HG02588 (cell line): ENCODE measurements at regions not wholly inside any gene's neighbourhood (a gene's known extent, or its start where the extent isn't known, plus 50 kb on each side); places are given as distances from the start of the nearest gene placed in this dataset.

Experiments
- ATAC-seq: cut with Tn5 transposase; IDR thresholded peaks from one replicate; pipeline ENCODE4 v1.9.1; 2021; ENCODE audit warnings: mild to moderate bottlenecking, moderate library complexity; ENCODE audit not compliant: unreplicated experiment

DNA sequence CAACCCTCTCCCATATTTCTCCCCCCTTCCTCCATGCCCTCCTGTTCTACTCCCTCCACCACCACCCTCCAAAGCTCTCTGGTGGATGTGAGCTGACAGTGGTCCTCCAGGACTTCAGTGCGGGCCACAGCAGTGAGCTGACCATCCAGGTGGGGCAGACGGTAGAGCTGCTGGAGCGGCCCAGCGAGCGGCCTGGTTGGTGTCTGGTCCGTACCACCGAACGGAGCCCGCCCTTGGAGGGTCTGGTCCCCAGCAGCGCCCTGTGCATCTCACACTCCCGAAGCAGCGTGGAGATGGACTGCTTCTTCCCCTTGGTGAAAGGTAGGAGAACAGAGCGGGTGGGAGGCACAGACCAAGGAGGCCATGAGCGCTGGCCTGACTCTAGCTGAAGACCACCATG is 167.5 kb upstream of the UMPS start:
- ATAC-seq: no peak

DNA sequence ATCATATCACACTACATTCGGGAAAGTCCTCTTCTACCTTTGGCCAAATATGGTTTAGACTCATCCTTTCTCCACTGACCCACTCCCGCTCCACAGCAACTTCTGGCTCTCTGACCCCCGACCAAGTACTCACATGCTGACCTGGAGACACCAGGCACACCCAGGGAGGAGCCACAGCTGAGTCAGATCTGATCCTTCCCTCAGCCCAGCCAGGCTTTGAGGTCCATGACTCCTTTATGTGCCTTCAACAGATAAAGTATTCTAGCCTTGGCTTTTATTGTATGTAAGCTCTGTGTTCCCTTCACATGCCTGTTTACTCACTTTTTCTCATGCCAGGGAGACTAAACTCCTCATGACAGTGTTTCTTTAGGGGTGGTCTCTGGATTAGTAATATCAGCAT is 166.9 kb upstream of the UMPS start:
- ATAC-seq: no peak

DNA sequence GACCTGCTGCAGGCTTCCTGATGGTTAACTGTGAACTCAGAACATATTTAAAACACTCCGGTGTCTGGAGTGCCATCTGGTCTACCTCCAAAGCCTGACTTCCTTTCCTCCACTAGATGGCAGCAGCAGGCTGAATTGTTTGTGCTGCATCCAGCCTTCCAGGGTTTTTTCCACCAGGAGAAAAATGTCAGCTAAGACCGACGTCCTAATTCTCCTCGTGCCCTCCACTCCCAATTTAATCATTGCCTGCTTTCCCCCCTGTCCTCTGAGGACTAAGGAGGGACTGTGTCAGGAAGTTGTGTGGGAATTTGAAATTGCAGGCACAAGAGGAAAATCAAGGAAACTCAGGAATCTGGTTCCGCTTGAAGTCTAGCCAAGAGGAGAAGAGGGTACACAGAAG is 165.2 kb upstream of the UMPS start:
- no peak for ATAC-seq

DNA sequence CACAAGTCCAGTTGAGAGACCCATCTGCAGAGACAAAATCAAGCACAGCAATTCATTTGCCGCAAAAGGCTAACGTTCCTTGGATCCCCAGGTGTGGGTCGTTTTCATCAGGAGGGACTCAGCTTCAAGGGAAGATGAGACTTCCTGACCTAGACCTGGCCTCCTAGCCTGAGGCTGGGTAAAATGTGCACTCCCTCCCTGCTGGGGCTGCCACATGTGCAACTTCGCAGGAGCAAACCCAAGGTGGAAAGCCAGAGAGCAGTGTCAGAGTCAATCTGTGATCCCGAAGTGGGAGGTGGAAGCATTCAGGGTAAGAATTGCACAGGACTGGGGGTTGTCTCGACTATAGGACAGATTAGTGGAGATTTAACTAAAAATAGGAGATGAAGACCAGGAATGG is 164.7 kb upstream of the UMPS start:
- ATAC-seq: no peak

DNA sequence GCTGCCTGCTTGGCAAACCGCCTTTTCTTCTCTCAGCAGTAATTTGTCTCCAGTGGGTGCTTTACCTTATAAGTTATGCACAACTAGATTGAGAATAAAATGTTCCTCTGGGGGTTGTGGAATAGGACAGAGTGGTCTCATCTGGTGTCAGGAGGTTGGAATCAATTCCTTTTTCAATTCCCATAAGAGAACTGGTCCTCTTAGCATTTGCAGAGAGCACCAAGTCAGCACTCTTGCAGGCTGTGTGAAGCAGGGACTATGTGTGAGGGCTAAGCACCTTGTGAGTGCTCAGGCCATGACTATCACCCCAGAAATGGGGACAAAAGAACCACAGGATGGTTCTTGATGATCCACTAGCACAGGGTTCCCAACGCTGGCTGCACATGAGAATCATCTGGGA is 163.6 kb upstream of the UMPS start:
- ATAC-seq: no peak

DNA sequence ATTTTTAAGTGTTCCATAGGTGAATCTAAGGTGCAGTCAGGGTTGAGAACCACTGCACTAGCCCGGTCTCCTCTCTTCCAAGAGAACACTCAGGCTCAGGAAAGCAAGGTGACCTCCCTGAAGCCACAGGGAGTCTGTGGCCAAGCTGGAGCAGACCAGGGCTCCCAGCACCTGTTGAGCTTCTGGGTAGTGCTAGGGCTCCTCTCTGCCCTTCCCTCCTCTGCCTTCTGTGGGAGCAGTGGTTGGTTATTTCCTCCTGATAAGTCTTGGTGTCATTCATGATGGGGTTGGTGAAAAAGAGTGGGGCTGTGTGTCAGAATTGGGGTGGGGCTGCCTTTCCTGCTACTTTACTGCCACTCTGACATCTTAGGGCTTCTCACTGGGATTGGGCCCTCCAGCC is 163.1 kb upstream of the UMPS start:
- no peak for ATAC-seq

DNA sequence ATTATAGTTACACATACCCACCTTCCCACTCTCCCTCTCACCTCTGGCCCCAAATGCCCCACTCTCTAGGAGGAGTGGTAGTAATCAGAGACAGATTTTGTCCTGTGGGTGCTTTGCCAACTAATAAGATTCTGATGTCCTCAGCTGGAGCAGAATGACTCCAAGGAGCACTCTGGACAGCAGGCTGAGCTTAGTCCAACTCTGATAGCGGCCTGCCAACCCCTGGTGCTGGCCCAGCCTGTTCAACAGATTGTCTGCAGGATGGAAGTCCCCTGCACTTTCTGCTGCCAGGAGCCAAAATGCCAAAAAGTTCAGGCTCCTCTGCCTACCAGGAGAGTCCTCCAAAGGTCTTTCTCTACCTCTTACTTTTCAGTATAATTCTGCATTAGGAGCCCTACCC is 160.5 kb upstream of the UMPS start:
- ATAC-seq: no peak

DNA sequence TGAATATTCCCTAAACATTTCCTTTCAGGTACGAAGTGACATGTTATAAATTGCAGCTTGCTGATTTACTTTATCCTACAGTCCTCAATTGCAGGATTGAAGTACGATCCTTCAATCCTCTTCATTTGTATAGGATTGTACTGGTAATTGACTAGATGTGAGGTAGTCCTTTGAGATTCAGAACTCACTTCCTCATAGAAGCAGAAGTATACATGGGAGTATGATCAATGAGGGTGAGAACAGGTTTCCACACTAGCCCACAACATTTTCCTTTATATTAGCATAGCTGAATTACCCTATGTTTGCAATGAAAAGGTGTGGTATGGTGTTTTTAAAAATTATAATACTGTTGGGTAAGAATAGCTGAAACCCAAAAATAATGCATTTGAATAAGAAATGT is 160.0 kb upstream of the UMPS start:
- ATAC-seq: no peak

DNA sequence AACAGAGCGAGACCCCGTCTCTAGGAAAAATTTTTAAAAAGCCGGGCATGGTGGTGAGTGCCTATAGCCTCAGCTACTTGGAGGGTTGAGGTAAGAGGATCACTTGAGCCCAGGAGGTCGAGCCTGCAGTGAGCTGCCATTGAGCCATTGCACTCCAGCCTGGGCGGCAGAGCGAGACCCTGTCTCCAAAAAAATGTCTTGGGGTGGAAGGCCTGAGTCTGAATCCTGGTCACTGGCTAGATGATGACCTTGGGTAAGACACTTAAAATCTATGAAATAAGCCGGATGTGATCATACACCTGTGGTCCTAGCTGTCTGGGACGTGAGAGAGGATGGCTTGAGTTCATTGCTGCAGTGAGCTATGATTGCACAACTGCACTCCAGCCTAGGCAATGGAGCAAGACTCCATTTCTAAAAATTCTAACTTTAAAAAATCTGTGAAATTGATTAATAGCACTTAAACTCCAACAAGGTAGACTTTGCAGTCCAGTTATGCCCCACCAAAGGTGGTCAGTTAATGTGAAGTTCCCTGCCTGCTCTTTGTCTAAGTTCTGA is 157.3 kb upstream of the UMPS start:
- no peak for ATAC-seq

DNA sequence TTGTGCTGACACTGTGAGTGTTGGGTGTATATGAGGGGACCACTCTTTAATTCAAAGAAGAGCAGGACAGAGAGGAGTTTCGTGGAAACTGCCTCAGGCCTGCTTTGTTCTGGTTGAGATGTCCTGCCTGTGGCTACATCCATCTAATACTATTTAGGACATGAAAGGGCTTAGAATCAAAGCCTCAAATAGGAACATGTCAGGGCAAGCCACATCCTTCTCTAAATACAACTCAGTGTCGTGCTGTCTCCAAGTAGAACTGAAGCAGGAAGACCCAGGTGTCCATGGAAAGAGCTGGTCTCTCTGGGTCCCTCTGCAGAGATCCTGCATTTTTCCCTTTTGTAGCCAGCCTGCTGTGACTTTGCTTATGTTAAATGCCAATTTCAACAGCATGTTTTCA is 156.2 kb upstream of the UMPS start:
- ATAC-seq: no peak

DNA sequence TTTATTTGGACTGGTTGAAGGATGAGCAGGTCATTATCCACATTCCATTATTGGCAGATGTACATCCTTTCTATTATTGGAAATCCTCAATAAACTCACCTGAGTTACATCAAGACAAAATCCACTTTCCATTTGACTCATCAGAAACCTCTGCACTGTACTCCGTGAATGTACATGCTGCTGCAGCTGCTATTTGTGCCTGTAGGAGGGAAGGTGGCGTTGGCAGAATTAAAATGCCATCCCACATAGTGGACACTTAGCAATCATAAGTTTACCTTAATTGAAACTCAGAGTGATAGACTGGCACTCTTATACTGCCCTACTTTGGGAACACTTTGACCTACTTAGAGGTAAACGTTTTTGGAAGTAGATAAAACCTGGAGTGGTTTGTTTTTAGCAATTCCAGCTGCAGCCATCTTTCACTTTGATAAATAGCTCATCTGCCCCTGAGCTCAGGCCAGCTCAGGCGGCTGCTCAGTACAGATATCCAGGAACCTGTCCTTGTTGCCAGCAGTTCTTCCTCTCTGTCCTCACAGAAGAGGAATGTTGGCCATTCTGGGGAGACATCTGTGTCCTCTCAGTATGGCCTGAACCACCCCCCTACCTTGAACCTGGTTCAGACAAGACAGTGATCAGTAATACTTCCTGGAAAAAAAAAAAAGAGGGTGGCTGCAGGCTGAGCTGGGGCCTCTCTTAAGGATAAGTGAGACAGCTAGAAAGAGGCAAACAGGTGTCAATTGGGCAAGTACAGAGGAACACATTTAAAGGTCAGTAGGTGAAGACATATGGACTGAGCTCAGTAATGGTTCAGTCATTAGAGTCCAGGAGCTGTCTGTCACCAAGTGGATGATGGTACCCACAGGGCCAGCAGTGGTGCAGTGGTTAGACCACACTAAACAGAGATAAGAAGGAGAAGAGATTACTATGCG is 153.4 kb upstream of the UMPS start:
- no peak for ATAC-seq

DNA sequence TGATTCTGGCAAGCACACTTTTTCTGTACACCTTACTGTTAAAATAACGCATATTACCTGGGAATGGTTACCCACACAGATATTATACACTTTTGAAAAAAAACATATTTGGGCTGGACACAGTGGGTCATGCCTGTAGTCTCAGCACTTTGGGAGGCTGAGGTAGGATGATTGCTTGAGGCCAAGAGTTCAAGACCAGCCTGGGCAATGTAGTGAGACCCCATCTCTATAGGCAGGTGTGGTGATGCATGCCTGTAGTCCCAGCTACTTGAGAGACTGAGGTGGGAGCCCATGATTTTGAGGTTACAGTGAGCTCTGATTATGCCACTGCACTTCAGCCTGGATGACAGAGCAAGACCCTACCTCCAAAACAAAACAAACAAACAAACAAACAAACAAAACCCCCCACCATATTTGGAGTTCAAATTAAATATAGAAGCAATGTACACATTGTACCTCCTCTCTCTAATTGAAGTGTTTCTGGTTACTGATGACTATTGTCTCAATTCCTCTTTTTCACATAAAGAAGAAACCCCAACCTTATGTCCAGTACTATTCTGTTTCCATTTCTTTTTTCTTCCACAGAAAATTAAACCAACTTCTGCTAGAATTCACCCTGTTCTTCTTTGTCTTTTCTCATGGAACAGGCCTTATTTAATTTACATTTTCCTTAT is 152.6 kb upstream of the UMPS start:
- ATAC-seq: peak; percentile 64

DNA sequence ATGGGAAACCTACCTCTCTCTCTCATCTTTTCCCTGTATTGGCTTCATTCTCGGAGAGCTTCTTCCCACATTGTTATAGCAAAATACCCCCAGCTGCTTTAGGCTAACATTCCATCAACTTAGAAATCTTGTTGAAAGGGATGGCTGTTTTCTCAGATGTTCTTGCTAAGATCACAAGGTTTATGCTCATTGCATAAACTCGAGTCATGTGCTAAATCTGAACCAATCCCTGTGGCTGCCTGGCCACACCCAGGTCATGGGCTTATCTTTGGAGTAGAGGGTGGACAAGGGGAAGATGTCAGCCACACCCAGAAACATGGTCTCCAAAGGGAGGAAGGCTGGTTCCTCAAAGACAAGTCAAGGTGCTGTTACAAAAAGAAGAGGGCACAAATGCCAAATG is 150.6 kb upstream of the UMPS start:
- ATAC-seq: no peak

DNA sequence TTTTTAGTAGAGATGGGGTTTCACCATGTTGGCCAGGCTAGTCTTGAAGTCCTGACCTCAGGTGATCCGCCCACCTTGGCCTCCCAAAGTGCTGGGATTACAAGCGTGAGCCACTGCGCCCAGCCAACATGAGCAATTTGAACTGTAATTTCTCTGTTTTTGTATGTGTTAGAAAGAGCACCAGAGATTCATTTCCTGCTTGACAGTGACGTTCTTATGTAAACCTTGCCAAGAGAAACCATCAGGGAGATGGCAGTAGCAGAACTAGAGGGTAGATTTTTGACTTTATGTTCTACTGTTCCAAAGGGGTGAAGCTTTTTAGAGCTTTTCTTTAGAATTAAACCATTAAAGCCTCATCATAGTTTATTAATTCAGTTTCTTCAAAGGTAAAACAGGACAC is 148.1 kb upstream of the UMPS start:
- no peak for ATAC-seq

DNA sequence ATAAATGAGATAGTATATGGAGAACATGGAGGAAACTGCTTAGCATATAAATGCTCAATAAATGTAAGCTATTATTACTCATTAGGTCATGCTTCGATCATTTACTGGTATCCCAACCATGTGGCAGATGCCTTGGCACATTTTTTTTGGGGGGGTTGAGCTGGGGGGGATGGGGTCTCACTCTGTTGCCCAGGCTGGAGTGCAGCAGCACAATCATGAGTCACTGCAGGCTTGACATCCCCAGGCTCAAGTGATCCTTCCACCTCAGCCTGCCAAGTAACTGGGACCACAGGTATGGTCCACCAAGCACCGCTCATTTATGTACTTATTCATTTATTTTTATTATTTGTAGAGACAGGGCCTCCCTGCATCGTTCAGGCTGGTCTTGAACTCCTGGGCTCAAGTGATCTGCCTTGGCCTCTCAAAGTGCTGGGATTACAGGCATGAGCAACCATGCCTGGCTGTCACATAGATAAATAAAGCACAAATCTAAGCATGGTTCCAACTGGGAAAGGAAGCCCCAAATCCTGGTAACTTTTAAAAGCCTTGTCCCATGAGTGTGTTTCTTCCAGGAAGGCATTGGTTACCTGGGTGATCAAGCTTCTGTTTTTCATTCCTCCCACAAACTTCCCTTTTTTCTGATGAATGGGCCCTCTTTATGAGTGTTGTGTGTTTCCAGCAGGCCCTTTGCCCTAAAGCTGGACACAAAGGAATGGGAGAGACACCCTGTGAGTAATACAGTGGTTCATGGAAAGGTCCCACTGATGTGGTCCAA is 147.4 kb upstream of the UMPS start:
- ATAC-seq: no peak

DNA sequence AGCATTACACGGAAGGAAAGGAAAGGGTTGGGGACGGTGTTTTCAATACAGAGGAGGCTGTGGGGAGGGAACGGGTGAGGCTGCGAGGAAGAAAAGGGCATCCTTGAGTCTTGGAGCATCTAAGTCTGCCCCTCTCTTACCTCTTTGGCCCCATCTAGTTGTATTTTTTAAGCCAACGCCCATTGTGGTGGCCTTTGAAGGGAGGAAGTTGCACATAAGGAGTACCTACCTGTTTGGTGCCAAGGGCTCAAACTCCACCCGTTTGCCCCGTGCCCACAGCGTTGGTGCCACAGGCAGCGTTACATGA is 146.1 kb upstream of the UMPS start:
- no peak for ATAC-seq

DNA sequence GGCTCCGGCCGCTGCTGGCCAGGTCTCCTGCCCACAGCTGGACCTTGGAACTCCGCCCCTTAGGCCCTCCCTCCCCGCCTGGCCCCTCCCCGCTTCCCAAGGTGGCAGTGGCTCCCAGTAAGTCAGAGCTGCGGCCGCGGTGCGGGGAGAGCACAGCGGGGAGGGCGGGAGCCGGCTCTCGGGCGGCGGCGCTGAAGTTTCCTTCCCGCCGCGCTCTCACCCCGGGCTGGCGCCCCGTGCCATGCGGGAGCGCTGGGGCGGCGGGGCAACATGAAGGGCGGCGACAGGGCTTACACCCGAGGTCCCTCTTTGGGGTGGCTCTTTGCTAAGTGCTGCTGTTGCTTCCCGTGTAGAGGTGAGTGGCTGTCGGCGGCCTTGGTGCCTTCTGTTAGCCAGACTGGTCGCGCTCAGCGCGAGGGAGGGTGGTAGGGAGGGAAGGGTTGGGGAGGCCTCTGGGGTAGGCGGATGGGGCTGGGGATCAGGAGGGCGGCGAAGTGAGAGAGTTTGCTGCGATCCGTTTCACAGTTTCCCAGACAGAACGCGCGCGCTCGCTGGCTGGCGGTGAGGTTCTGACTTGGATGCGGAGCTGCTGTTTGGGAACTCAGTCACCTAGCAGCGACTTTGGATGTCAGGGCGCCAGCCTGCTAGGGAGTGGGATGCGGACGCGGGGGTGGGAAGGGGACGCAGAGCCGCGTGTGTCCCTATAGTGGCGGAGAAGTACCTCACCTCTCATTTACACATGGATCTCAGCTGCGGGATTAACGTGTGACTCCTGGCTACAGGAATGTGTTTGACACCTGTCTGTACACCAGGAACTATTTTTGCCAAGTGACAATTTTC is 145.5 kb upstream of the UMPS start:
- no peak for ATAC-seq

DNA sequence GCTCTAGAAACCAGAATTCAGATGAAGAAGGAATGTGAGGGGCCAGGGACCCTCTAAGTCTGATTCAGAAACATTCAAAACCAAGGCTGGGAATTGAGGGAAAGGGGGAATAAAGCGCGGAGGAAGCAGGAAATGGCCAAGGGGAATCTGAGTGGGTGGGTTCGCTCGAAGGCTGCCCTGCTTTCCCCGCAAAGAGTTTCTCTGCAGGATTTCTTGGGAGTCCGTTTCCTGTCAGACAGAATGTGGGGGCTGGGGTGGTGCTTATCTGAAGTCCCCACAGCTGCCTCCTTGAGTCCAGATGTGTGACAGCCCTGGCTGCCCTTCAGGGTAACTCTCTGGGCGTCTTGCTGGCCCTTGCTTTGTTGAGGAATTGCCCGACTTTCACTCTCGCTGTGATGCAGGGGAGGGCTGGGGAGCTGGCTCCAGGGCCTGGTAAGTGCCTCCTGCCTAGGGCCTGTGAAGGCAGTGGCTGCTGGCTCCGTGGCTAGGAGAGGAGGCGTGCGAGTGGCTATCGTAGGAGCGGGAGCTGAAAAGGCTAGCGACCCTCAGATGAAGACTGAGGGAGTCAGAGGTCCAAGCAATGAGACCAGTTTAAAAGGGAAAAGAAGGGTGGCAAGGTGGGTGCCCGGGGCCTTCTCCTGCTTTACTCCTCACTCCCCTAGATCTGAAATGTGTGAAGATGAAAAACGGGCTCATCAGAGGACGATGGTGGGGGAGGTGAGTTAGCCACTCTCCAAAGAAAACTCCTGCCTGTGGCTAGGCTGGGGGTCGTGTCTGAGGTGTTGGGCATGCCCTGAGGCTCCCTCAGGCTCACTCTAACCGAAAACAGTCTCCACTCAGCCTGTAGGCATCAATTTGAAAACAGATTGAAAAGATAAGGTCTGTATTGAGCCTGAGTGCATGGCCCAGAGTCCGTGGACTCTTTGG is 143.9 kb upstream of the UMPS start:
- ATAC-seq: no peak

DNA sequence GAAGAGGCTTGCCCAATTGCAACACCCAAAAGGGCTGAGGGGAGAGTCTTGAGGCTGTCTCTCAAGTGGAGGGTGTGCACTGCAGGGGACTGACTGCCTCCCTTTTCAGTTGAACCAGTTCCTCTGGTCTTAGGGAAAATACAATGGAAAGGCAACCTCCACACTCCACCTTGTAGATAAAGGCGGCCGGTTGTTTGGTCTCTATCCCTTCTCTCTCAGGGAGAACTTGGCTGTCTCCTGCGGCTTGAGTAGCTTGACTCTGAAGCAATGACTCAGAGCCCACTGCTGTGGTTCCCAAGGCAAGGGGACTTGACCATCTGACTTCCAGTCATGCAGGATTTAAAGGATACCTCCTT is 143.2 kb upstream of the UMPS start:
- ATAC-seq: no peak

DNA sequence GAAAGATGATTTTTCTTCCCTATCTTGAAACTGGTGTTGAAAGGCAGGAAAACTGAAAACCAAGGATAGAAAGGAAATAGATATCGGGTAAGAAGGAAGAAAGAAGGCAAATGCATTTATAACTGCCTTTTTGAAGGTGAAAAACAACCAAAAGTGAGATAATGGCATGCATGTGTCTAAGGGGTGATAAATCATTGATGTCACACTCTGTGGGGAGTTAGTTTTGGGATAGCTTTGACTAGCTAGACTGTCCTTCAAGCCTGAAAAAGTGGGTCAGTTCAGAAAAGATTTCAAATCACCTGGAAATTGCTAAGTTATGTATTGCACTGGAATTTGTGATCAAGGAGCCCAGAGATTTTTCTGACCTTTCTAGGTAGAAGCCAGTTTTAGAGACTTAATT is 142.2 kb upstream of the UMPS start:
- no peak for ATAC-seq
